HG02571 (cell line): ENCODE measurements at regions not wholly inside any gene's neighbourhood (a gene's known extent, or its start where the extent isn't known, plus 50 kb on each side); places are given as distances from the start of the nearest gene placed in this dataset.
"Not testable (repeated sequence)": the region's sequence is repeated elsewhere in the genome, so short reads cannot be mapped to it uniquely, and the experiment has no call there.

Experiments
- ATAC-seq: cut with Tn5 transposase; IDR thresholded peaks from one replicate; pipeline ENCODE4 v1.9.1; 2021; ENCODE audit warnings: mild to moderate bottlenecking, moderate library complexity; ENCODE audit not compliant: unreplicated experiment

DNA sequence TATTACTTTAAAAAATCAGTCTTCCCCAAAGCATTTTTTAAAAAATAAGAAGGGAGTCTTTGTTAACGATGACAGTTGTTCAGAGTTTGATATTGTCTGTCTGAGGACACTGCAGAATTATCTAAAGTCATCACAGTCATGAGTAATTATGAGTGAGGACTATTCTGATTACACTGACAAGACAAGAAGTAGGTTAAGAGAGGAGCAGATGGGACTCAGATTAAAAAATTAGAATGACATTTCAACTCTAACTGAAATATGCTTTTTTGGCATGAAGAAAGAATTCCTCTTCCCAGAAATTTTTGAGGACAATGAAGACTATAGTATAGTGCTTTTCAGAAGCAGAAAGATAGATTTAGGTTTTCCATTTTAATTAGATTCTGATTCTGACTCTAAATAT, 456.5 kb downstream of the EPHA7 start:
- ATAC-seq: no peak

DNA sequence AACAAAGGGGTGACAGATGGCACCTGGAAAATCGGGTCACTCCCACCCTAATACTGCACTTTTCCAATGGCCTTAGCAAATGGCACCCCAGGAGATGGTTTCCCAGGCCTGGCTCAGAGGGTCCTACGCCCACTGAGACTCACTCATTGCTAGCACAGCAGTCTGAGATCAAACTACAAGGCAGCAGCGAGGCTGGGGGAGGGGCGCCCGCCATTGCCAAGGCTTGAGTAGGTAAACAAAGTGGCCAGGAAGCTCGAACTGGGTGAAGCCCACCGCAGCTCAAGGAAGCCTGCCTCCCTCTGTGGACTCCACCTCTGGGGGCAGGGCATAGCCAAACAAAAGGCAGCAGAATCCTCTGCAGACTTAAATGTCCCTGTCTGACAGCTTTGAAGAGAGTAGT, 467.2 kb downstream of the EPHA7 start:
- not testable (repeated sequence) for ATAC-seq

DNA sequence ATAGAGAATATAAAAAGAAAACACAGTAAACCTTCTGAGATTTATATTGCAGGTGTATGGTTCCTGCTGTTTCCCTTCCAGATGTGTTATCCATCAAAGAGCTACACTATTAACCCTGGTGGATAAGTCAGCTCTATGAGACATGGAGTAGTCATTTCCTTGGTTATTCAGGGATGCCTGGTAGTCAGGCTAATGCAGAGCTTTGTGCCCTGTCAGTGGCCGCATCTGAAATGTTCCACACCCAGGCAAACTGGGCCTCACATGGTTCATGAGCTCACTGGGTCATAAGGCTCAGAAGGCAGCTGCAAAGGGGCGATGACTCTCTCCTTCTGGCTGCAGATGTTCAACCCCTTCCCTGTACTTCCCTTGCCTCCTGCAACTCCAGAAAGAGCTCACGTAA, 473.6 kb downstream of the EPHA7 start:
- ATAC-seq: no peak

DNA sequence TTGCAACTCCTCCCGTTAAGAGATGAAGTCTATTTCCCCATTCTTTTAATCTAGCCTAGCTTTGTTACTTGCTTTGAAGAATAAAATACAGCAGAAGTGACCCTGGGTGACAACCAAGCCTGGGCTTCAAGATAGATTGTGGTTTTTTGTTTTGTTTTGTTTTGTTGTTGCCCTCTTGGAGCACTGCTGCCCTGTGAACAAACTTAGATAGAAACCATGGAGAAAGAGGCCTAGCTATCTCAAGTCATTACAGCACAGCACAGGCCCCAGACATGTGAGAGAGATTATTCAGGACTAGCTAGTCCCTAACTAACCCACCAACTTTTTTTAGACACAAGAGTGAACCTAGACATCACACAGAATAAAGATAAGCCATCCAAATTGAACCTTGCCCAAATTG, 475.2 kb downstream of the EPHA7 start:
- ATAC-seq: no peak

DNA sequence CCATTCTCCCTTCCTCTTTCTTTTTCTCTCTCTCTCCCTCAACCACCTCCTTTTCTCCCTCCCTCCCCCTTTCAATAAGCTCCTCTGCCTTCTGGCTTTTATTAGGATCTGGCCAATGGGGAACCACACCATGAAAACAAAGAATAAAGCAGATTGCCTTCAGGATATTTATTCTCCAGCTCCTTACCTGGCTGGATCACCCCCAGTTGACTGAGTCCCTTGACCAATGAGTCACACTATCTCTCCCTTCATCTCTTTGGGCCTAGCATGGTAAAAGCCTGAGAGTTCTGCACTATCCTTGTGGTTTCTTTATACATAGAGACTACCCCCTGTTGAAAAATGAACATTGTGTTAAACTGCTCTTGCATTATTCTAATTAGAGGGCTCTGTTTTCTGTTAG, 476.8 kb downstream of the EPHA7 start:
- no peak for ATAC-seq

DNA sequence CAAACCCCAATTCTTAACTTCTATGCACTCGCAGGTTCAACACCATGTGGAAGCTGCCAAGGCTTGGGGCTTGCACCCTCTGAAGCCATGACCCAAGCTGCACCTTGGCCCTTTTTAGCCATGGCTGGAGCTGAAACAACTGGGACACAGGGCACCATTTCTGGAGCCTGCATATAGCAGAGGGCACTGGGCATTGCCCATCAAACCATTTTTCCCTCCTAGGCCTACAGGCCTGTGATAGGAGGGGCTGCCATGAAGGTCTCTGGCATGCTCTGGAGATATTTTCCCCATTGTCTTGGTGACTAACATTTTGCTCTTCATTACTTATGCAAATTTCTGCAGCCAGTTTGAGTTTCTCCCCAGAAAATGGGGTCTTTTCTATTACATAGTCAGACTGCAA, 484.7 kb downstream of the EPHA7 start:
- no peak for ATAC-seq

- no peak for ATAC-seq
Measured at GRCh38 chr6:92930171-92930570, 489.2 kb downstream of the EPHA7 start.

GRCh38 chr6:92922216-92922806, 497.0 kb downstream of the EPHA7 start:
- no peak for ATAC-seq

- no peak for ATAC-seq
Measured at GRCh38 chr6:92915466-92915865, 503.9 kb downstream of the EPHA7 start.

- no peak for ATAC-seq
Measured at GRCh38 chr6:92911301-92911700, 508.1 kb downstream of the EPHA7 start.

- no peak for ATAC-seq
Measured at GRCh38 chr6:92910646-92911045, 508.7 kb downstream of the EPHA7 start.

- ATAC-seq: no peak
Measured at GRCh38 chr6:92906385-92906784, 513.0 kb downstream of the EPHA7 start.

GRCh38 chr6:92893741-92894140, 525.6 kb downstream of the EPHA7 start:
- no peak for ATAC-seq

DNA sequence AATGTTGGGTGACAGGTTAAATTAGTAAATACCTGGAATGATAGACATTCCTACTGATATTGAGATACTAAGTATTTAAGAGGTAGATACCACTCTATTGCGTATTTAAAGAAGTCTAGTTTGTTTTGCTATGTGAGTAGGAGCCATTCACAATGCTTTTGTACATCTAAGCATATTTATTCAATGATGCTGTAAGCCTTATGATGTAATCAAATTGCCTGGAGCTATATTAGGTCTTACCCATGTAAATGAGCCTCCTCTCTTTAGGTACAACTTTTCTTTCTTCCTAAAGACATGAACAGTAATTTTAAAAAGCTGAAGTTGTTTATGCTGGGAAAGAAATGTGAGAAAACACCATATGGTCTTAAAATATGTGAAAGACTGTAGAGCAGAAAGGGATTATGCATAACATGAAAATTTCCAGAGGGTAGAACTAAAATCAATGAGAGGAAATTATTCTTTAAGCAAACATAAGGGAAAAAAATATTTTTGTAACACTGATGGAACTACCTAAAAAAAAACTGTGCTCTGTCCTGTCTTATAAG, 526.7 kb downstream of the EPHA7 start:
- no peak for ATAC-seq

- no peak for ATAC-seq
Measured at GRCh38 chr6:92888316-92888715, 531.0 kb downstream of the EPHA7 start.

- no peak for ATAC-seq
Measured at GRCh38 chr6:92887871-92888270, 531.5 kb downstream of the EPHA7 start.

DNA sequence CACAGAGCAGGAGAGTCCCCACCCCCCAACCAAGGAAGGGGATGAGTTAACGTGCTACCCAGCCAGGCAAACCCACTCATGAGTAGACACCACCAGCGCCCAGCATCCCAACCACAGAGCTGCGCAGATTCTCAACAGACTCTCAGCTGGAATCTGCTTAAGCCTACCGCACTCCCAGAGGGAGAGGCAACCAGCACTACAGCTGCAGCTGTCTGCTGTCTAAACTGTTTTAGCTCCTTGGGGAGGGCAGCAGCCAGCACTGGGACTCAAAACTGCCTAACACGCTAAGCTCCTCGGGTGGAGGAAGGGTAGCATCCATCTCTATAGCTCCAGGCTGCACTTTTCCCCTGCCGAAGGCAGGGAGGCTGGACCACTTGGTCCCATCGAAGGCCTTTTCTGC, 539.8 kb downstream of the EPHA7 start:
- ATAC-seq: no peak

GRCh38 chr6:92864966-92865555, 554.3 kb downstream of the EPHA7 start:
- ATAC-seq: no peak

DNA sequence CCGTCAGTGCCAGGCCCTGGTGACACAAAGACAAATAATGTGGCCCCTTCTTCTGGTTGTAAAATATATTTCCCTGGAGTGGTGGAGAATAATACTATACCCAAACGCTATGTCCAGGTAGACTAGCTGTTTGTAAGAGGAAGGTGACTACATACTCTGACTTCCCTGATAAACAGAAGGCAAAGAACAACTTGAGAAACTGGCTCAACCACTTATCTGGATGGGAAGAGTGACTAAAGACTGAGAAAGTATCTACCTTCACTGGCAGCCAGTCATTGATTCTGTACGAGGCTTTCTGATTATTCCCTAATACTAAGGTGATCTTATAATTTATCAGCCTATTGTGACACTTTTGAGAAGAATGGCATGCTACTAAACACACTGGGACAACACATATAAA, 569.7 kb downstream of the EPHA7 start:
- no peak for ATAC-seq

- ATAC-seq: no peak
Measured at GRCh38 chr6:92848901-92849300, 570.5 kb downstream of the EPHA7 start.

- ATAC-seq: no peak
Measured at GRCh38 chr6:92848459-92848858, 570.9 kb downstream of the EPHA7 start.

DNA sequence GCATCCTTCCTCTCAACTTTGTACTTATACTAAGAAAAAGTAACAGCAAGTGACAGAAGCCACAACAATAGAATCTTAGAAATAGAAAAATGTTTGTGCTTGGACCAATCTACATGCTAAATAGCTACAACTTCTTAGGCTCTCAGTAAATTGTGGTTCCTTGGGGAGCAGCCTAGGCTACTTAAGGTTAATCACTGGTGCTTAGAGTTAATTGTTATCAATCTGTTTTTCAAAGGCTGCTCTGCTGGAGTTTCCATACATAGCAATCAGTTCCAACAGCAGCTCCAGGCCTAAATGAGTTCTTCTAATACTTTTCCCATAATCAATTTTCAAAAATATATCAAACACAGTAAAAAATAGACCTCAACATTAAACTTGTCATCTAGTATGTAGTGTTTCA, 571.4 kb downstream of the EPHA7 start:
- no peak for ATAC-seq
